Karpas-422 (cell line): ENCODE measurements at regions not wholly inside any gene's neighbourhood (a gene's known extent, or its start where the extent isn't known, plus 50 kb on each side); places are given as distances from the start of the nearest gene placed in this dataset.
A peak's percentile ranks its signal among the peaks of the same experiment; 100 is the strongest.

ENCODE experiments used
- DNase-seq: peaks from one replicate; pipeline ENCODE4 v3.0.0-alpha.2; 2015
- H2AFZ ChIP-seq: fragments of 200-600 bp; sonication (generic); 2 replicates; pipeline ENCODE4 v1.6.1; 2014; ENCODE audit warnings: antibody characterized with exemption, low read length, mixed read lengths
- H3K27ac ChIP-seq: fragments of 200-600 bp; sonication (generic); 2 replicates; pipeline ENCODE4 v1.5.1; 2014; ENCODE audit warnings: mild to moderate bottlenecking, low read length, moderate library complexity
- H3K27me3 ChIP-seq: fragments of 200-600 bp; sonication (generic); 2 replicates; pipeline ENCODE4 v1.6.1; 2014; ENCODE audit warnings: low read length, mixed read lengths
- H3K36me3 ChIP-seq: fragments of 200-600 bp; sonication (generic); 2 replicates; pipeline ENCODE4 v1.6.1; 2014; ENCODE audit warnings: low read length, mixed read lengths; ENCODE audit not compliant: insufficient read depth
- H3K4me1 ChIP-seq: fragments of 200-600 bp; sonication (generic); 2 replicates; pipeline ENCODE4 v1.6.1; 2014; ENCODE audit warnings: mild to moderate bottlenecking, low read length, mixed read lengths
- H3K4me2 ChIP-seq: fragments of 200-600 bp; sonication (generic); 2 replicates; pipeline ENCODE4 v1.6.1; 2014; ENCODE audit warnings: low read length, low read depth, mild to moderate bottlenecking; ENCODE audit not compliant: poor library complexity, severe bottlenecking
- H3K4me3 ChIP-seq: fragments of 200-600 bp; sonication (generic); 2 replicates; pipeline ENCODE4 v1.5.1; 2014; ENCODE audit warnings: mild to moderate bottlenecking, antibody characterized with exemption, low read length, mixed read lengths
- H3K79me2 ChIP-seq: fragments of 200-600 bp; sonication (generic); 2 replicates; pipeline ENCODE4 v1.6.1; 2014; ENCODE audit warnings: mild to moderate bottlenecking, low read length, mixed read lengths
- H3K9ac ChIP-seq: fragments of 200-600 bp; sonication (generic); 2 replicates; pipeline ENCODE4 v1.6.0; 2014; ENCODE audit warnings: low read length
- H3K9me2 ChIP-seq: fragments of 200-600 bp; sonication (generic), shearing (Covaris generic); replicated peaks from 2 replicates; pipeline ENCODE4 v1.6.0; 2014; ENCODE audit warnings: mild to moderate bottlenecking, low read length, moderate library complexity; ENCODE audit not compliant: insufficient read depth
- H3K9me3 ChIP-seq: fragments of 300-700, 200-600 bp; sonication (generic); 2 replicates; pipeline ENCODE4 v1.6.1; 2014; ENCODE audit warnings: low read length, mixed read lengths
- H4K20me1 ChIP-seq: fragments of 200-600 bp; sonication (generic); 2 replicates; pipeline ENCODE4 v1.6.1; 2014; ENCODE audit warnings: mild to moderate bottlenecking, antibody characterized with exemption, low read length, low read depth; ENCODE audit not compliant: insufficient read depth

GRCh38 chr20:43840382-43841070, 74.1 kb upstream of the TOX2 start:
- Histone ChIP-seq H3K27me3 (no peaks in the 10 kb centered on the region), H3K9me2 (no peaks in the 10 kb centered on the region), H3K9ac (no peak overlapping the region), H2AFZ (no peak overlapping the region), H3K4me2 (peak overlapping the region; percentile 20), H3K4me3 (no peak overlapping the region), H3K79me2 (no peaks in the 10 kb centered on the region), H4K20me1 (no peaks in the 10 kb centered on the region), H3K27ac (no peak overlapping the region), H3K4me1 (peaks cover 19% of the 10 kb centered on the region), H3K36me3 (no peaks in the 10 kb centered on the region), H3K9me3 (no peaks in the 10 kb centered on the region)
- DNase-seq = peak; percentile 86

GRCh38 chr20:43839793-43840199, 74.9 kb upstream of the TOX2 start:
- no peak overlapping the region for H3K27ac ChIP-seq
- H3K79me2 ChIP-seq = no peaks in the 10 kb centered on the region
- no peaks in the 10 kb centered on the region for H3K9me2 ChIP-seq
- no peak overlapping the region for H3K9ac ChIP-seq
- no peaks in the 10 kb centered on the region for H3K27me3 ChIP-seq
- H3K4me3 ChIP-seq = no peak overlapping the region
- H3K4me2 ChIP-seq = no peak overlapping the region
- no peaks in the 10 kb centered on the region for H3K36me3 ChIP-seq
- peaks cover 16% of the 10 kb centered on the region for H3K4me1 ChIP-seq
- H2AFZ ChIP-seq = no peak overlapping the region
- no peaks in the 10 kb centered on the region for H3K9me3 ChIP-seq
- no peak for DNase-seq
- H4K20me1 ChIP-seq = no peaks in the 10 kb centered on the region

GRCh38 chr20:43838703-43839060, 76.0 kb upstream of the TOX2 start:
- Histone ChIP-seq H3K4me3 (no peak overlapping the region), H4K20me1 (no peaks in the 10 kb centered on the region), H3K36me3 (no peaks in the 10 kb centered on the region), H3K9ac (no peak overlapping the region), H3K9me3 (no peaks in the 10 kb centered on the region), H3K27me3 (no peaks in the 10 kb centered on the region), H3K4me2 (no peak overlapping the region), H3K4me1 (peaks cover 19% of the 10 kb centered on the region), H2AFZ (no peak overlapping the region), H3K9me2 (no peaks in the 10 kb centered on the region), H3K27ac (no peak overlapping the region), H3K79me2 (no peaks in the 10 kb centered on the region)
- no peak for DNase-seq

- Histone ChIP-seq H3K36me3 (no peaks in the 10 kb centered on the region), H3K4me1 (peaks cover 19% of the 10 kb centered on the region), H3K9me2 (no peaks in the 10 kb centered on the region), H3K9me3 (no peaks in the 10 kb centered on the region), H3K79me2 (no peaks in the 10 kb centered on the region), H3K4me3 (no peak overlapping the region), H3K4me2 (no peak overlapping the region), H3K27ac (no peak overlapping the region), H2AFZ (no peak overlapping the region), H3K9ac (no peak overlapping the region), H4K20me1 (no peaks in the 10 kb centered on the region), H3K27me3 (no peaks in the 10 kb centered on the region)
- no peak for DNase-seq
These were observed 76.6 kb upstream of the TOX2 start for GRCh38 chr20:43837856-43838702.

- Histone ChIP-seq H3K4me3 (no peak overlapping the region), H4K20me1 (no peaks in the 10 kb centered on the region), H2AFZ (no peak overlapping the region), H3K9me3 (no peaks in the 10 kb centered on the region), H3K4me2 (no peak overlapping the region), H3K79me2 (no peaks in the 10 kb centered on the region), H3K27ac (no peak overlapping the region), H3K9me2 (no peaks in the 10 kb centered on the region), H3K4me1 (peaks cover 19% of the 10 kb centered on the region), H3K36me3 (no peaks in the 10 kb centered on the region), H3K9ac (no peak overlapping the region), H3K27me3 (no peaks in the 10 kb centered on the region)
- no peak for DNase-seq
These were observed 77.9 kb upstream of the TOX2 start for GRCh38 chr20:43836790-43837189.

- Histone ChIP-seq H3K79me2 (no peaks in the 10 kb centered on the region), H4K20me1 (no peaks in the 10 kb centered on the region), H2AFZ (no peak overlapping the region), H3K4me2 (no peak overlapping the region), H3K27ac (no peak overlapping the region), H3K4me3 (no peak overlapping the region), H3K9me3 (no peaks in the 10 kb centered on the region), H3K27me3 (no peaks in the 10 kb centered on the region), H3K36me3 (no peaks in the 10 kb centered on the region), H3K4me1 (peaks cover 18% of the 10 kb centered on the region), H3K9ac (no peak overlapping the region), H3K9me2 (no peaks in the 10 kb centered on the region)
- no peak for DNase-seq
These were observed 78.6 kb upstream of the TOX2 start for GRCh38 chr20:43835944-43836508.

GRCh38 chr20:43833511-43834395, 80.9 kb upstream of the TOX2 start:
- Histone ChIP-seq H3K4me1 (peaks cover 9% of the 10 kb centered on the region), H3K36me3 (no peaks in the 10 kb centered on the region), H3K4me3 (no peak overlapping the region), H3K27ac (no peak overlapping the region), H3K9ac (no peak overlapping the region), H4K20me1 (no peaks in the 10 kb centered on the region), H2AFZ (no peak overlapping the region), H3K4me2 (no peak overlapping the region), H3K79me2 (no peaks in the 10 kb centered on the region), H3K9me3 (peaks cover 4% of the 10 kb centered on the region), H3K9me2 (no peaks in the 10 kb centered on the region), H3K27me3 (no peaks in the 10 kb centered on the region)
- DNase-seq = no peak

GRCh38 chr20:43832961-43833360, 81.7 kb upstream of the TOX2 start:
- Histone ChIP-seq H3K4me2 (no peak overlapping the region), H3K27me3 (no peaks in the 10 kb centered on the region), H3K27ac (no peak overlapping the region), H3K4me1 (peaks cover 9% of the 10 kb centered on the region), H2AFZ (no peak overlapping the region), H3K9ac (no peak overlapping the region), H3K9me2 (no peaks in the 10 kb centered on the region), H3K79me2 (no peaks in the 10 kb centered on the region), H4K20me1 (no peaks in the 10 kb centered on the region), H3K9me3 (peaks cover 4% of the 10 kb centered on the region), H3K4me3 (no peak overlapping the region), H3K36me3 (no peaks in the 10 kb centered on the region)
- no peak for DNase-seq
